ENCODE measurements at regions not wholly inside any gene's neighbourhood (a gene's known extent, or its start where the extent isn't known, plus 50 kb on each side); places are given as distances from the start of the nearest gene placed in this dataset.

DNA sequence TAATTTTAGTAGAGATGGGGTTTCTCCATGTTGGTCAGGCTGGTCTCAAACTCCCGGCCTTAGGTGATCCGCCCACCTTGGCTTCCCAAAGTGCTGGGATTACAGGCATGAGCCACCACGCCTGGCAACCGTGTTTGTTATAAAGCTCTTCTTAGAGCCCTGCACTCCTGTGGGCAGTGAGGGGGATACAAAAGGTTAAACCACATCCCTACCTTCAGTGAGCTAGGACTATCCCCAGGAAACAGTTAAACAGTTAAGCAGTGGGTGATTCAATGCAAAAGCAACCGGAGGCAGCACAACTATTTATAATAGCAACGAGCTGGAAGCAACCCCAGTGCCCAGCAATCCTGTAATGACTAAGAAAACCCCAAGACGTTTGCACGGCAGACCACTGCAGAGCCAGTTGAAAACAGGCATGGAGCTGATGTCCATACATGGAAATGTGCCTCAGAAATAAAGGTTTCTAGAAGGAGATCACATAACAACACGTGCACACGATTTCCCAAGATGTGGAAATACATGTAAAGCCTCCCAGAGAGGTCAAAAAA, 107.2 kb upstream of the LYZL2 start:
- intact Hi-C loops (cut with micrococcal nuclease) = no loop called here

DNA sequence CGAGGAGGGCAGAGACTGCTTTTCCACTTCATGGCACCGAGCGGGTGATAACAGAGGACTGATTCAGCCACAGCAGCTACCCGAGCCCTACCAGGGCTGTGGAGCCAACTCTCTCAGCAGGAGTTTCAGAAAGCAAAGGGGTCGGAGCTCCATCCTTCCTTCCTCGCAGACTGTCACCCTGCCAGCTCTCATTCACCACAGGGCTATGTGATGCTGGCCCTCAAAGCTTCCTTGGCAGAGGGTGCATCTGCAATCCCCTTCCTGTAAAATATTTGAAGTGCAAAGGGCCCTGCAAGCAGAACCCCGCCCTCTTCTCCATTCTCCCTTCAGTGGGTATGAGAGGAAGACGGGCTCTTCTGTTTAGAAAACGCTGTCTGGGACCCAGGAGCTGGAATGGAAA, 105.3 kb upstream of the LYZL2 start:
- intact Hi-C loops (cut with micrococcal nuclease) = no loop called here

DNA sequence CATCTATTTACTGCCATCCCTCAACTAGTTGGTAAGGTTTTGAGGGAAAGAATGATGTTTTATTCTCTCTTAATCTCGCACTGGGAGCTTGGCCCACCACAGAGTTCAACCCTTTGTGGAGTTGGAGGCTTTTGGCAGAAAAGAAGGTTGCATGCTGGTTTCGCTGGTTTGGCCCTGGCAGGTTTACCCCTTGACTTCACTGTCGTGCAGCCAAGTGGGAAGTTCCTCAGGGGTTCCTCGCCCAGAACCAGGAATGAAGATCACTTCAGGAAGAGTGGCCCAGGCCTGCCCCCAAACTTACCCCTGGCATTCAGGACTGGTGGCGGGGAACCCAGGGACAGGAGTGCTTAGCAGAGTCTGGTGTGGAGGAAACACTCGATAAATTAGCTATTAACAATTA, 103.1 kb upstream of the LYZL2 start:
- intact Hi-C loops (cut with micrococcal nuclease) = no loop called here

DNA sequence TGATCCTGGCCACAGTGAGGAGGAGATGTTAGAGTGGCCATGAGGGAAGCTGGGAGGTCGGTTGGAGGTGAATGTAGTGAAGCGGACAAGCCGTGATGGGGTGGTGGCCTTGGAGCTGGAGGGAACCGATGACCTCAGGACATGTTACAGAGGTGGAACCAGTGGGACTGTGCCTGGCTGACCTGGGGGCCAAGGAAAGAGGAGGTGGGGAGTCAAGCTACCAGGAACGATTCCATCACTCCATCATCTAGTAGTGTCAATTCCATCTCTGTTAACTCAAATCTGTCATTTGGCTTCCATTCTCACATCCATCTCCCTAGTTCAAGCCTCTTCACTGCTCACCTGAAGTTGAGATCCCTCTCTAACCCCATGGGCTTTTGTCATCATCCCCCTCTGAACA, 102.4 kb upstream of the LYZL2 start:
- intact Hi-C loops (cut with micrococcal nuclease) = no loop called here

DNA sequence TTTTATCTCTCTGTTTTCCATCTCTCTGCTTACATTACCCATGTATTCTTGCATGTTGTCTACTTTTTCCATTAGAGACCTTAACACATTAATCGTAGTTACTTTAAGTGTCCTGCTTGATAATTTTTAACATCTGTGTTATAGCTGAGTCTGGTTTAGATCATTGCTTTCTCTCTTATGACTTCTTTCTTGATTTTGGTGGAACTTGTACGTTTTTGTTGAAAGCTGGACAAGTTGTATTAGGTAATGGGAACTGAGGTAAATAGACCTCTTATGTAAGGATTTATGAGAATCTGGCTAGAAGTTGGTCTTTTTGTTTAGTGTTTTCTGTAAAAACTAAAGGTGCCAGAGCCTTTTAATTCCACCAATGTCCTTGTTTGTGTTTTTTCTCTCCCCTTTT, 100.8 kb upstream of the LYZL2 start:
- intact Hi-C loops (cut with micrococcal nuclease) = no loop called here

DNA sequence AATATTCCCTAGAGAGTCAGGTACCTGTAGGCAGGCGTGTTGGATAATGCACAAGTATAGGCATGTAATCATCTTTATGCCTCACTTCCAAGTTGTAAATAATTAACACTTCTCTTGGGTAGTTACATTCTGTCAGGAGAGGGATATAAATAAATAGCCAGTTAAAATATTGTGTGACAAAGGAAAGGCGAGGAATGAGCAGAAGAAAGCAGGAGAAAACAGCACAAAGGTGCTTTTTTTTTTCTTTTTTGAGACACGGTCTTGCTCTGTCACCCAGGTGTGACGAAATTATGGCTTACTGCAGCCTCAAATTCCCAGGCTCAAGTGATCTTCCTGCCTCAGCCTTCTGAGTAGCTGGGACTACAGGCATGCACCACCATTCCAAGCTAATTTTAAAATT, 99.2 kb upstream of the LYZL2 start:
- intact Hi-C loops (cut with micrococcal nuclease) = loop anchor here (5.0 kb wide), 1 partner anchor 1279 kb away; no protein-coding TSS in a partner anchor

DNA sequence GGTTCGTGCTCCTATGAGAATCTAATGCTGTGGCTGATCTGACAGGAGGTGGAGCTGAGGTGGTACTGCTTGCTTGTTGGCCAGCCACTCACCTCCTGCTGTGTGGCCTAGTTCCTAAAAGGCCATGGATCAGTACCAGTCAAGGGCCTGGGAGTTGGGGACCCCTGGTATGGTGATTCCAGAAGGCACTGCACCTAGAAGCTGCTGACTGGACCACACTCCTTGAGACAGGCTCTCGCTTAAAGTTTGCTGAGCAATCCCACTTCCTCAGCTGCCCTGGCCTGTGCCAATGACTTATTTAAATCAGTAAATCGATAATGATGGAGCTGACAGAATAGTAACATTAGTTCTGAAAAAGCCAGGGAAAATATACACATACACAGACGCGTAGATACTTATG, 98.6 kb upstream of the LYZL2 start:
- intact Hi-C loops (cut with micrococcal nuclease) = loop anchor here (5.0 kb wide), 1 partner anchor 1279 kb away; no protein-coding TSS in a partner anchor

DNA sequence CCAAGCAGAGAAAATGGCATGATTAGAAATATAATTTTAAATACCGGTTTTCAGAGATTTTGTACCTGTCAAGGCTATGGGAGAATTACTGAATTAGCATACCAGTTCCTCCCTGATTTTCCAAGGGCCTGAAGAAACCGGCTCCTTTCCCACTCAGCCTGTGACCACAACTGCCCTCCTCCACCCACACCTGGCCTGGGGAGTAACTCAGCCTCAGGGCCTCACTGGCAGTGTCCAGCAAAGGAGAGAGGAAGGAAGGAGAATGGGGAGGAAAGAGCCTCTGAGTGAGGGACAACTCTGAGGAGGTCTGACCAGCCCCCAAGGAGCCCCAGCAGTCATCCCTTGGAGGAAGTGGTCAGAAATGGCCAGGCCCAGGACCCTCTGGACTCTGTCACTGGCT, 98.0 kb upstream of the LYZL2 start:
- intact Hi-C loops (cut with micrococcal nuclease) = loop anchor here (1.0 to 5.0 kb wide), 7 partner anchors 41 to 1280 kb away; no protein-coding TSS in a partner anchor

DNA sequence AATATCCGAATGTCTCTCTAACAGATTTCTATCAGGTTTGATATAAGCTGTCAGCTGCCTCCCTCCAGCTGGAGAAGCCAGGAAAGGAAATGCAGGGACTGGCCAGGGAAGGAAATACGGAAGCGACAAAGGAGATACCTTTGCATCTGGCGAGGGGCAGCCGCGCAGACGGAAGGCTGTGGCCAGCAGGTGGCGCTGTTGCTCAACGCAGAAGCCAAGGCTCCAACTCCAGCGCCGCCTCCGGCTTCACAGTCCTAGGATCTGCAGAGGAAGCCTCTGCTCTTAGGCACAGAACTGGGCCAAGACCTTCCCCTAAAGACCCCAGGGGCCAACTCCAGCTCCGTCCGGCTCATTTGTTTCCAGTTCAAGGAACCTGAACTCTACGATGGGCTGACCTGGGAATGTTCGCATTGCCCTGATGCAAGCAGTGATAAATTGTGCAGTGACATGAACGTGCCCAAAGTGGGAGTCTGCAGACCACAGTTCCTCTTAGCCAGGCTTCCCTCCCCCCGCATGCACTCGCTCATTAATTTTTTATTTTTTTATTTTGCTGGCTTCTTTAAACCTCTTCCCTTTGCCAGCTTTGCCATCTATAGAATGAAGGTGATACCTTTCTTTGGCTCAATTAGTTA, 97.3 kb upstream of the LYZL2 start:
- intact Hi-C loops (cut with micrococcal nuclease) = loop anchor here (1.0 to 5.0 kb wide), 7 partner anchors 40 to 1280 kb away; no protein-coding TSS in a partner anchor

DNA sequence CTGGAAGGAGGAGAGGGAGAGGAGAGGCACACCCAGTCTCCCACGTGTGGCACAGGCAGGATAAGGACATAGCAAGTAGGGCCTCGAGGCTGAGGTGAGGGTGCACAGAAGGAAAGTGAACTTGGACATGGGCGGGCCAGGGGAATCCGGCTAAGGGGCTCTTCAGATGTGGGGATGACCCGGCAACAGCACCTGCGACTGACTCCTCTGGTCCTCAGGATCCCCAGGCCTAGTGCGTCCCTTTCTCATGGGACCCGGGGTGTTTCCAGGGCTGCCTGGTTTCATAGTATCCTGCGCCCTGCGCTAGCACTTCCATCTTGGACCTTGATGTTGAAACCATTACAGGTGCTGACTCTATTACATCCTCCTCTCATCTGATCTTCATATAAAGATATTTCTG, 96.1 kb upstream of the LYZL2 start:
- intact Hi-C loops (cut with micrococcal nuclease) = loop anchor here (2.0 to 5.0 kb wide), 3 partner anchors 39 to 1282 kb away; no protein-coding TSS in a partner anchor

DNA sequence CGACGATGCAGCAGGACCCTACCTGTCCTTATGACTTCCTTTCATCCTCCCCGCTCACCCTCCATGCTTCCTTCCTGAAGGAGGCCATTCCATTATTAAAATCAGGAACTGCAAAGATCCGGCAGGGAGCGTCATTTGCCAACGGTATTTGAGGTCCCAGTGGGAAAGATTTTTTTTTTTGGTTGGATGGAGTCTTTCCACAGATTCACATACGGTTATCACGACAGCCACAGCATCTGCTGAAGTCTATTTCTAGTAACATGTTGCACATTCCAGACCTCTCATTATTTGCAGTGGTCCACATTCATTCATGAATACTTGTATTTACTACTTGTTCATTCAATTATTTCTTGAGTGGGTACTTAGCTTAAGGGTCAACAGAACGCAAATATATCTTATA, 94.7 kb upstream of the LYZL2 start:
- intact Hi-C loops (cut with micrococcal nuclease) = no loop called here

DNA sequence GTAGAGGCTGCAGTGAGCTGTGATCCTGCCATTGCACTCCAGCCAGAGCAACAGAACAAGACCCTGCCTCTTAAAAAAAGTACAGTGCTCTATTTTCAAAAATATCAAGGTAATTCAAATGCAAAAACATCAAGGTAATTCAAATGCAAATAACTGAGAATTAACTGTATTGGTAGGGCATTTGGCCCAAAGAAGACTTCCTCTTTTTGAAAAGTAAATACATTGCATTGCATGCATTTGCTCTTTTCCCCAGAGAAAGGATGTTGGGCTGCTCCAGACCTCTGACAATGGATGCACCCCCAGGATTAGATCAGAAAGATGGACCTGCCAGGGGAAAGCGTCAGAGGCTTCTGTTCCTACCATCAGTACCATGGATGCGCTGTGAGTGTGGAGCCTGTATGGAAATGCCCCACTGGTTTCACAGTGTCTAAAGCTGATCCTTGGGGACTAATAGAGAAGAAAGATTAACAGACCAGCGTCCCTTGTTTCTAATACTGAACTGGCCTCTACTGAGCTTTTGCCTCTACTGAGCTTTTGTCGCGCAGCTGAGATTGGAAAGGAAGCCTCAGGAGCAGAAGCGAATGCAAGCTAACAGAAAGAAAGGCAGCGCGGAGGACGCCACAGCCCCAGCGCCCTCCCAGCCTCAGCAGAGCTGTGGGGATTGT, 93.5 kb upstream of the LYZL2 start:
- intact Hi-C loops (cut with micrococcal nuclease) = no loop called here

DNA sequence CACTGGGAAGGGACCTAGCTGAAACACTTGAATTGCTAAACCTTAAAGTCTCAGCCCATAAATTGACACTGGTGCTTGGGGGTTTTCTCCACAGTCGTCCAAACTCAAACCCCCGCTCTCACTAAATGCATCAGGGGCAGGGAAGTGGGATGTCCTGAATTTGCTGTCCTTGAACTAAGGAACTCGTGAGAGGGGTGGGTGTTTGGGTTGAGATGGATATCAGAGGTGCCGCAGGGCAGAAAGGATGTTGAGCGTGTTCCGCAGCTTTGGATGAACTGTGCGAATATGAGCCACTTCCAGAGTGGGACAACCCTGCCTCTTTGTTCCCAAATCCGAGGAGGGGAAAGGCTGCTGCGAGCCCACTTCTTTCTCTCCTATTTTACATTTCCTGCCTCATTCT, 90.3 kb upstream of the LYZL2 start:
- intact Hi-C loops (cut with micrococcal nuclease) = loop anchor here (2.0 kb wide), 1 partner anchor 15 kb away; no protein-coding TSS in a partner anchor

DNA sequence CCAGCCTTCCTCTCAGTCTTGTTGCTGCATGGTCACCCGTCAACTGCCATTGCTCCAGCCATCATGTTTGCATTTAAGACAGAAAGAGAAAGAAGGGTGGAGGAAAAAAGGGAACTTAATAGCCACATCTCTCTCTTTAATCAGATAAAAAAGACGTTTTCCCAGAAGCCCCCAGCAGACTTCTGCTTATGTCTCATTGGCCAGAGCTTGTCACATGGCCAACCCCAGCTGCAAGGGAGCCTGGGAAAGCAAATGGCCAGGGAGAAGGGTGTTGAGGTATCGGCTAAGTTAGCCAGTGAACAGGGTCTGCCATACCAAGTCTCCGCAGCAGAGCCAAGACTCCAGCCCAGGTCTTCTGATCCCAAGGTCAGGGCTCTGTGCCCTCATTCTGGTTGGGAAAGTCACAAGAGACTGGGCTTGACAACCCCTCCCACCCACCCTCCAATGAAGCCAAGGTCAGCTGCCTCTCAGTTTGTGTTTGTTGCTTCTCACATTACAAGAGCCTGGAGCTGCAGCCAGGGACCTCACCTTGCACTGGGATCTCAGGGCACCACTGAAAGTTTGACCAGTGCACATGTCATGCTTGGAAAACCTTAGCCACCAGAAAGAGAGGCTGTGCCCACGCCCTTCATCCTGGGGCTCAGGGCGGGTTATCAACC, 80.3 kb upstream of the LYZL2 start:
- intact Hi-C loops (cut with micrococcal nuclease) = loop anchor here (10.0 kb wide), 2 partner anchors 1645 to 1735 kb away; partner anchors contain the start of gene CCDC7

DNA sequence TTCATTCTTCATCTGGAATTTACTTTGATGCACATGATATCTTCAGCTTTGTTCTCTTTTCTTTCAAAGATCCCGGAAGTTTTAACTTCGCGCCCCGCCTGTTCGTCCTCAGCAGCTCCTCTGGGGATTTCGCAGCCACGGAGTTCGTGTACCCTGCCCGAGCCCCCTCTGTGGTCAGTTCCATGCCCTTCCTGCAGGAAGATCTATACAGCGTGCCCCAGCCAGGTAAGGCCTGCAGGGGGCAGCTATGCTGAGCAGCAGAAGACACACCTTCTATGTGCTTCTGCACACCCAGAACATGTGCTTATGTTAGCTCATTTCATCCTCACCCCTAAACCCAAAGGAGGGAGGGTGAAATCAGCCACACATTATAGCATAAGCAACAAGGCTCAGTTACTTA, 79.7 kb upstream of the LYZL2 start:
- intact Hi-C loops (cut with micrococcal nuclease) = loop anchor here (10.0 kb wide), 2 partner anchors 1646 to 1736 kb away; partner anchors contain the start of gene CCDC7

DNA sequence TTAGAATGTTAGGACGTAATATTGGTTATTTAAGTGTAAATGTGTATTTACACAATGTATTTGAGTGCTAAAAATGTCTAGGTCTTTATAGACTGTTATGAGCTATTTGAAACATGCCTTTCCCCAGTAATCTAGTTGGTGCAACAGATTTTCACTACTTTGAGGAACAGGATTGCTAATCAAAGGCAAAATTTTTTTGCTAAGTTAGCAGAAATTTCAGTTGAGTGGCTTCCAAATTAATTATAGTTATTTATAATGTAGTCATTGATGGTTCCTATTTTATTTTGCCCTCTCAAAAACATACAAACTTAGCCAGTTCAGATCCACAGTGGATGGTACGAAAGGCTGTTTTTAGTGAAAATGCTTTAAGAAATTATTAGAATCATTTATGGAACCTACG, 78.7 kb upstream of the LYZL2 start:
- intact Hi-C loops (cut with micrococcal nuclease) = loop anchor here (10.0 kb wide), 2 partner anchors 1647 to 1737 kb away; partner anchors contain the start of gene CCDC7

DNA sequence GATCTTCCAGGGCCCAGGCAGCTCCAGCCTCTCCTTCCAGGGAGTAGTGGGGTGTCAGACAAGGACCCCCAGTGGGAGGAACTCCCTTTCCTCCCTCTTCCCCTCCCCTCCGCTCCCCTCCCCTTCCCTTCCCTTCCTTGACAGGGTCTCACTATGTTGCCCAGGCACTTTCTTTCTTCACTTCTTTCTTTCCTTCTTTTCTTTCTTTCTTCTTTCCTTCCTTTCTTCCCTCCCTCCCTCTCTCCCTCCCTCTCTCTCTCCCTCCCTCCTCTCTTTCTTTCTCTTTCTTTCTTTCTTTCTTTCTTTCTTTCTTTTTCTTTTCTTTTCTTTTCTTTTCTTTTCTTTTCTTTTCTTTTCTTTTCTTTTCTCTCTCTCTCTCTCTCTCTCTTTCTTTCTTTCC, 76.6 kb upstream of the LYZL2 start:
- intact Hi-C loops (cut with micrococcal nuclease) = loop anchor here (10.0 kb wide), 2 partner anchors 1649 to 1739 kb away; partner anchors contain the start of gene CCDC7

DNA sequence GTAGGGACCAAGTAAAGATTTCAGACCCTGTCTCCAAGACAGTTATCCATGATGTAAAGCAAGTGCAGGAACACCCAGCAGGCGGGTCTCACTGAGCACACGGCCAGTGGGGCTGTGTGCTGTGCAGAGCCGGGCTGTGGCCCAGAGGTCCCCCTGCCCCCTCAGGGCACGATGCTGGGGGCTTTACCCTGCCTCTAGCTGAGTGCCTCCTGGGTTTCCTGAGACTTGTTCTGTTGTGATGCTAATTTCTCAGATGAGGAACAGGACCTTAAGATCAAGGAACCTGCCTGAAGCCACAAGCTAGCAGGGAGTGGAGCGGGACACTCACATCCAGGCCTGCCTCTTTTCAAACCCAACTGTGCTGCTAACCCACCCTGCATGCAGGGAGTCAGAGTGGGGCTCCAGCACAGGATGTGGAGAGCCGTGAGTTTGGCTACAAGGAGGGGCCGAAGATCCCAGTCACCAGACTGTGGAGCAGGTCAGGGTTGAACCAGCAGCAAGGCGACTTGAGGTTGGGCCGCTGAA, 76.1 kb upstream of the LYZL2 start:
- intact Hi-C loops (cut with micrococcal nuclease) = loop anchor here (1.0 to 10.0 kb wide), 7 partner anchors 8 to 1739 kb away; partner anchors contain the start of gene CCDC7

DNA sequence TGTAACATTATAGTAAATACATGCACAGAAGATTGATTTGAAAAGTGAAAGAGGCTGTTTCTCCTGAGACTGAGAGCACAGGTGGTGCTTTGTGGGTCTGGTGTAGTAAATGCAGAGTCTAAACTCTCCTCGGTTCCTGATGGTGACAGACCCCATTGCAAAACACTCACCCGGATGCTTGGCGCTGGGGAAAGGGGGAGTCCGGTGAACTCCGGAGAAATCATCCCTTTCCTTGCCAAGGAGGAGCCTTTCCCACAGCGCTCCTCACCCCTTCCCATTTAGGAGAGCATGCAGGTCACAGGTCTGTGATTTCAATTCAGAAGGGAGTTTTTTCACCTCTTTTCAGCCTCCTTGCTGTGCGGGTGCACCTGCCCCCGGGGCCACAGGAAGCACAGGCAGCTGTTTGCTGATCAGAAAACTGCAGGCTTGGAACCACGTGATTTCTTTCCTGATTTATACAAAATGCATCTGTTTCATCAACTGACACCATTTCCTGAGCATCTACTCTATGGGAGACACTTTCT, 75.6 kb upstream of the LYZL2 start:
- intact Hi-C loops (cut with micrococcal nuclease) = loop anchor here (1.0 to 10.0 kb wide), 7 partner anchors 8 to 1740 kb away; partner anchors contain the start of gene CCDC7

DNA sequence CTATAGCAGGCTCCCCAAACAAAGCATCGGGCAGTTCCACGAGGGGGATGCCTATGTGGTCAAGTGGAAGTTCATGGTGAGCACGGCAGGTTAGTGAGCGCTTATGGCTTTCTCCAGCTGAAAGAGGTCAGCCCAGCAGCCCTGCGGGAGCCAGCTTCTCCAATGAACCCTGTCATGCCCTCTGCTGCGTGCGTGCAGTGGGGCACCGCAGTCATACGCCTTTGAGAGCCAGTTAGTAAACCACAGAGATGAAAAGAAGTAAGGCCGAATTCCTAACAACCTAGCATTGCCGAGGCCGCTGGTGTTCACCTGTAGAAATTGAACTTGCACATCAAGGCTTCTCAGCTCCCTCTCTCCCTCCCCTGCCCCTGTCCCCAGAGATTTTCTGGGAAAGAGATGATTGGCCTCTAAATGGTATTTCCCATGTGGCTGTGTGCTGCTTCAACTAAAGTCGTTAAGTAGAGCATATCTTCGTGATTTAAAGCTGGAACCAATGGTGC, 75.1 kb upstream of the LYZL2 start:
- intact Hi-C loops (cut with micrococcal nuclease) = loop anchor here (1.0 to 10.0 kb wide), 11 partner anchors 7 to 1740 kb away; partner anchors contain the start of genes ARHGAP12, CCDC7 and MAP3K8

All from T-helper 1 cell treated with Interleukin-12 subunit alpha and Interleukin-12 subunit beta and Interleukin-4 antibody, amounts not matched to agents 30 ng/mL and 1 ng/mL, for 36 hours (primary cell).